Neural cell (in vitro differentiated cells): ENCODE measurements at regions not wholly inside any gene's neighbourhood (a gene's known extent, or its start where the extent isn't known, plus 50 kb on each side); places are given as distances from the start of the nearest gene placed in this dataset.

ENCODE experiments used
- EP300 ChIP-seq: fragments of 450-650 bp; conservative IDR thresholded peaks from 2 replicates; pipeline ENCODE4 v1.6.1; 2014; ENCODE audit warnings: antibody characterized with exemption, mild to moderate bottlenecking, moderate library complexity; ENCODE audit not compliant: poor library complexity, severe bottlenecking
- EZH2 ChIP-seq: fragments of 200-600, 300-800 bp; shearing (Covaris generic), sonication (generic); IDR thresholded peaks from 2 replicates; pipeline ENCODE4 v1.6.1; 2014; ENCODE audit warnings: antibody characterized with exemption, low read length, borderline replicate concordance, mild to moderate bottlenecking; ENCODE audit not compliant: insufficient read depth, poor library complexity, severe bottlenecking
- MXI1 ChIP-seq: fragments of 450-650 bp; conservative IDR thresholded peaks from 2 replicates; pipeline ENCODE4 v1.6.1; 2014; ENCODE audit warnings: antibody characterized with exemption, mild to moderate bottlenecking; ENCODE audit not compliant: poor library complexity, severe bottlenecking
- POLR2AphosphoS5 ChIP-seq: IDR thresholded peaks from 2 replicates; pipeline ENCODE4 v1.6.1; 2012
- RAD21 ChIP-seq: fragments of 450-650 bp; conservative IDR thresholded peaks from 2 replicates; pipeline ENCODE4 v1.6.1; 2014; ENCODE audit warnings: antibody characterized with exemption, mild to moderate bottlenecking, moderate library complexity
- SMC3 ChIP-seq: fragments of 450-650 bp; conservative IDR thresholded peaks from 2 replicates; pipeline ENCODE4 v1.6.1; 2014; ENCODE audit warnings: antibody characterized with exemption, mild to moderate bottlenecking, moderate library complexity; ENCODE audit not compliant: poor library complexity
- TF ChIP-seq, protein P1 (sequence below): fragments of 450-650 bp; IDR thresholded peaks from 2 replicates; pipeline ENCODE4 v1.5.1; 2014; ENCODE audit warnings: antibody characterized with exemption, mild to moderate bottlenecking, moderate library complexity; ENCODE audit not compliant: poor library complexity, severe bottlenecking
- TF ChIP-seq, protein P2 (sequence below): IDR thresholded peaks from 2 replicates; pipeline ENCODE4 v1.6.1; 2012; ENCODE audit warnings: borderline replicate concordance

DNA sequence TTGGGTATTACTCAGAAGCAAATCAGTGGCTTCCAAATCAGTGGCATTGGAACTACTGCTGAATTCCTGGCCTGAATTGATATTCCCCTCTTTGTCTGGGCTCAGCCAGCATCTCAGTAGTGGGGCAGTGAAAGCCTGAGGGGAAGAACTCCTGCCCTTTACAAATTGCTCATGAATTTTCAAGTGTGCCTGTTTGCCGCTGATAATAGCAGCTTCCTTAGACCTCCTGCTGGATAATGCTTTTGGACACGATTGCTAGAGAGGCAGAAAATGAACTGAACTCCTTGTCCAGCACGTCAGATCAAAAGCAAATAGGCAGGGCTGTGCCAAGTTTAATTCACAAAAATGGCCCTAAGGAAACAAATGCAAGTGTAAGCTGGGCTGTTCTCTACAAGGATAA is 91.3 kb upstream of the GZMB start:
- TF ChIP-seq EZH2 (no peak), SMC3 (no peak), MXI1 (no peak), EP300 (no peak), RAD21 (no peak), POLR2AphosphoS5 (peak; percentile 62)
- TF ChIP-seq, protein P1, sequence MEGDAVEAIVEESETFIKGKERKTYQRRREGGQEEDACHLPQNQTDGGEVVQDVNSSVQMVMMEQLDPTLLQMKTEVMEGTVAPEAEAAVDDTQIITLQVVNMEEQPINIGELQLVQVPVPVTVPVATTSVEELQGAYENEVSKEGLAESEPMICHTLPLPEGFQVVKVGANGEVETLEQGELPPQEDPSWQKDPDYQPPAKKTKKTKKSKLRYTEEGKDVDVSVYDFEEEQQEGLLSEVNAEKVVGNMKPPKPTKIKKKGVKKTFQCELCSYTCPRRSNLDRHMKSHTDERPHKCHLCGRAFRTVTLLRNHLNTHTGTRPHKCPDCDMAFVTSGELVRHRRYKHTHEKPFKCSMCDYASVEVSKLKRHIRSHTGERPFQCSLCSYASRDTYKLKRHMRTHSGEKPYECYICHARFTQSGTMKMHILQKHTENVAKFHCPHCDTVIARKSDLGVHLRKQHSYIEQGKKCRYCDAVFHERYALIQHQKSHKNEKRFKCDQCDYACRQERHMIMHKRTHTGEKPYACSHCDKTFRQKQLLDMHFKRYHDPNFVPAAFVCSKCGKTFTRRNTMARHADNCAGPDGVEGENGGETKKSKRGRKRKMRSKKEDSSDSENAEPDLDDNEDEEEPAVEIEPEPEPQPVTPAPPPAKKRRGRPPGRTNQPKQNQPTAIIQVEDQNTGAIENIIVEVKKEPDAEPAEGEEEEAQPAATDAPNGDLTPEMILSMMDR, result no peak
- TF ChIP-seq, protein P2, sequence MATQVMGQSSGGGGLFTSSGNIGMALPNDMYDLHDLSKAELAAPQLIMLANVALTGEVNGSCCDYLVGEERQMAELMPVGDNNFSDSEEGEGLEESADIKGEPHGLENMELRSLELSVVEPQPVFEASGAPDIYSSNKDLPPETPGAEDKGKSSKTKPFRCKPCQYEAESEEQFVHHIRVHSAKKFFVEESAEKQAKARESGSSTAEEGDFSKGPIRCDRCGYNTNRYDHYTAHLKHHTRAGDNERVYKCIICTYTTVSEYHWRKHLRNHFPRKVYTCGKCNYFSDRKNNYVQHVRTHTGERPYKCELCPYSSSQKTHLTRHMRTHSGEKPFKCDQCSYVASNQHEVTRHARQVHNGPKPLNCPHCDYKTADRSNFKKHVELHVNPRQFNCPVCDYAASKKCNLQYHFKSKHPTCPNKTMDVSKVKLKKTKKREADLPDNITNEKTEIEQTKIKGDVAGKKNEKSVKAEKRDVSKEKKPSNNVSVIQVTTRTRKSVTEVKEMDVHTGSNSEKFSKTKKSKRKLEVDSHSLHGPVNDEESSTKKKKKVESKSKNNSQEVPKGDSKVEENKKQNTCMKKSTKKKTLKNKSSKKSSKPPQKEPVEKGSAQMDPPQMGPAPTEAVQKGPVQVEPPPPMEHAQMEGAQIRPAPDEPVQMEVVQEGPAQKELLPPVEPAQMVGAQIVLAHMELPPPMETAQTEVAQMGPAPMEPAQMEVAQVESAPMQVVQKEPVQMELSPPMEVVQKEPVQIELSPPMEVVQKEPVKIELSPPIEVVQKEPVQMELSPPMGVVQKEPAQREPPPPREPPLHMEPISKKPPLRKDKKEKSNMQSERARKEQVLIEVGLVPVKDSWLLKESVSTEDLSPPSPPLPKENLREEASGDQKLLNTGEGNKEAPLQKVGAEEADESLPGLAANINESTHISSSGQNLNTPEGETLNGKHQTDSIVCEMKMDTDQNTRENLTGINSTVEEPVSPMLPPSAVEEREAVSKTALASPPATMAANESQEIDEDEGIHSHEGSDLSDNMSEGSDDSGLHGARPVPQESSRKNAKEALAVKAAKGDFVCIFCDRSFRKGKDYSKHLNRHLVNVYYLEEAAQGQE, result no peak
